GM18502 (cell line): ENCODE measurements at regions not wholly inside any gene's neighbourhood (a gene's known extent, or its start where the extent isn't known, plus 50 kb on each side); places are given as distances from the start of the nearest gene placed in this dataset.
"Not testable (repeated sequence)": the region's sequence is repeated elsewhere in the genome, so short reads cannot be mapped to it uniquely, and the experiment has no call there.

Experiments used
- ATAC-seq: cut with Tn5 transposase; IDR thresholded peaks from one replicate; pipeline ENCODE4 v1.9.1; 2021; ENCODE audit warnings: mild to moderate bottlenecking; ENCODE audit not compliant: unreplicated experiment, poor library complexity

GRCh38 chr3:75372964-75373363, 291.2 kb upstream of the FRG2C start:
- not testable (repeated sequence) for ATAC-seq

GRCh38 chr3:75379840-75380239, 284.3 kb upstream of the FRG2C start:
- ATAC-seq: not testable (repeated sequence)

- ATAC-seq: no peak
Measured at GRCh38 chr3:75380276-75380771, 283.8 kb upstream of the FRG2C start.

GRCh38 chr3:75384016-75384415, 280.1 kb upstream of the FRG2C start:
- not testable (repeated sequence) for ATAC-seq

GRCh38 chr3:75388486-75389124, 275.5 kb upstream of the FRG2C start:
- ATAC-seq: not testable (repeated sequence)

- not testable (repeated sequence) for ATAC-seq
Measured at GRCh38 chr3:75393288-75393694, 270.8 kb upstream of the FRG2C start.

GRCh38 chr3:75394102-75394501, 270.0 kb upstream of the FRG2C start:
- not testable (repeated sequence) for ATAC-seq

GRCh38 chr3:75394562-75395360, 269.4 kb upstream of the FRG2C start:
- ATAC-seq: not testable (repeated sequence)

GRCh38 chr3:75395580-75396315, 268.4 kb upstream of the FRG2C start:
- ATAC-seq: no peak

GRCh38 chr3:75396316-75396802, 267.8 kb upstream of the FRG2C start:
- no peak for ATAC-seq

- ATAC-seq: not testable (repeated sequence)
Measured at GRCh38 chr3:75397486-75397885, 266.6 kb upstream of the FRG2C start.

- not testable (repeated sequence) for ATAC-seq
Measured at GRCh38 chr3:75422101-75422945, 241.8 kb upstream of the FRG2C start.

- not testable (repeated sequence) for ATAC-seq
Measured at GRCh38 chr3:75425379-75425778, 238.7 kb upstream of the FRG2C start.

GRCh38 chr3:75427486-75427885, 236.6 kb upstream of the FRG2C start:
- not testable (repeated sequence) for ATAC-seq

- not testable (repeated sequence) for ATAC-seq
Measured at GRCh38 chr3:75427906-75428305, 236.2 kb upstream of the FRG2C start.

- ATAC-seq: not testable (repeated sequence)
Measured at GRCh38 chr3:75429561-75430220, 234.4 kb upstream of the FRG2C start.

- ATAC-seq: not testable (repeated sequence)
Measured at GRCh38 chr3:75430406-75430805, 233.7 kb upstream of the FRG2C start.

GRCh38 chr3:75431120-75431519, 233.0 kb upstream of the FRG2C start:
- not testable (repeated sequence) for ATAC-seq

- not testable (repeated sequence) for ATAC-seq
Measured at GRCh38 chr3:75432466-75432865, 231.7 kb upstream of the FRG2C start.
